ENCODE measurements at regions not wholly inside any gene's neighbourhood (a gene's known extent, or its start where the extent isn't known, plus 50 kb on each side); places are given as distances from the start of the nearest gene placed in this dataset.

DNA sequence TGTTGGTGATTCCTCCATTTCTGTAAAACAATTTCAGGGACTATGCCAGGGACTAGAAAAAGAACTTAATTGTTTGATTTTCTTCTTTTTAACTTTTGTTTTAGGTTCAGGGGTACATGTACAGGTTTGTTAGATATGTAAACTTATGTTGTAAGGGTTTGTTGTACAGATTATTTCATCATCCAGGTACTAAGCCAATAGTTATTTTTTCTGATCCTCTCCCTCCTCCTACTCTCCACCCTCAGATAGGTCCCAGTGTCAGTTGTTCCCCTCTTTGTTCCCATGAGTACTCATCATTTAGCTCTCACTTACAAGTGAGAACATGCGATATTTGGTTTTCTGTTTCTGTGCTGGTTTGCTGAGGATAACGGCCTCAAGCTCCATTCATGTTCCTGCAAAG, 70.8 kb upstream of the BOD1L1 start:
- TF ChIP-seq GATA2 (IDR thresholded peaks at IDR 0.05; ENCODE audit: low read depth, low read length) = no peak
- no peak for TF ChIP-seq GATA3 (IDR thresholded peaks at IDR 0.05; ENCODE audit: low read depth, low read length)

All from SH-SY5Y (cell line).